ENCODE measurements at regions not wholly inside any gene's neighbourhood (a gene's known extent, or its start where the extent isn't known, plus 50 kb on each side); places are given as distances from the start of the nearest gene placed in this dataset.

GRCh38 chr22:49188091-49188490 lies 639.6 kb downstream of the BRD1 start:
- Histone ChIP-seq H3K27me3 (ENCODE audit: insufficient read depth, poor library complexity, severe bottlenecking) (no peaks in the 10 kb centered on the region), H3K4me3 (replicated peaks; ENCODE audit: insufficient read depth, low read length) (no peak overlapping the region), H3K27ac (replicated peaks) (no peak overlapping the region)
- DNase-seq (ENCODE audit: low read depth in 1 of 2, low spot score in 1 of 2): no peak
- TF ChIP-seq CTCF (IDR thresholded peaks at IDR 0.05; ENCODE audit: insufficient read depth, low read length): no peak
- TF ChIP-seq, protein P1, sequence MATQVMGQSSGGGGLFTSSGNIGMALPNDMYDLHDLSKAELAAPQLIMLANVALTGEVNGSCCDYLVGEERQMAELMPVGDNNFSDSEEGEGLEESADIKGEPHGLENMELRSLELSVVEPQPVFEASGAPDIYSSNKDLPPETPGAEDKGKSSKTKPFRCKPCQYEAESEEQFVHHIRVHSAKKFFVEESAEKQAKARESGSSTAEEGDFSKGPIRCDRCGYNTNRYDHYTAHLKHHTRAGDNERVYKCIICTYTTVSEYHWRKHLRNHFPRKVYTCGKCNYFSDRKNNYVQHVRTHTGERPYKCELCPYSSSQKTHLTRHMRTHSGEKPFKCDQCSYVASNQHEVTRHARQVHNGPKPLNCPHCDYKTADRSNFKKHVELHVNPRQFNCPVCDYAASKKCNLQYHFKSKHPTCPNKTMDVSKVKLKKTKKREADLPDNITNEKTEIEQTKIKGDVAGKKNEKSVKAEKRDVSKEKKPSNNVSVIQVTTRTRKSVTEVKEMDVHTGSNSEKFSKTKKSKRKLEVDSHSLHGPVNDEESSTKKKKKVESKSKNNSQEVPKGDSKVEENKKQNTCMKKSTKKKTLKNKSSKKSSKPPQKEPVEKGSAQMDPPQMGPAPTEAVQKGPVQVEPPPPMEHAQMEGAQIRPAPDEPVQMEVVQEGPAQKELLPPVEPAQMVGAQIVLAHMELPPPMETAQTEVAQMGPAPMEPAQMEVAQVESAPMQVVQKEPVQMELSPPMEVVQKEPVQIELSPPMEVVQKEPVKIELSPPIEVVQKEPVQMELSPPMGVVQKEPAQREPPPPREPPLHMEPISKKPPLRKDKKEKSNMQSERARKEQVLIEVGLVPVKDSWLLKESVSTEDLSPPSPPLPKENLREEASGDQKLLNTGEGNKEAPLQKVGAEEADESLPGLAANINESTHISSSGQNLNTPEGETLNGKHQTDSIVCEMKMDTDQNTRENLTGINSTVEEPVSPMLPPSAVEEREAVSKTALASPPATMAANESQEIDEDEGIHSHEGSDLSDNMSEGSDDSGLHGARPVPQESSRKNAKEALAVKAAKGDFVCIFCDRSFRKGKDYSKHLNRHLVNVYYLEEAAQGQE (IDR thresholded peaks at IDR 0.05; ENCODE audit: insufficient replicate concordance, low read depth): no peak
- TF ChIP-seq POLR2AphosphoS5 (IDR thresholded peaks at IDR 0.05; ENCODE audit: low read depth): no peak
- no peak for TF ChIP-seq GABPA (IDR thresholded peaks at IDR 0.05; ENCODE audit: low read depth)
- TF ChIP-seq SPI1 (IDR thresholded peaks at IDR 0.05; ENCODE audit: borderline replicate concordance, low read depth): no peak

- TF ChIP-seq, protein P1 (IDR thresholded peaks at IDR 0.05; ENCODE audit: insufficient replicate concordance, low read depth): no peak
- TF ChIP-seq GABPA (IDR thresholded peaks at IDR 0.05; ENCODE audit: low read depth) (no peak), POLR2AphosphoS5 (IDR thresholded peaks at IDR 0.05; ENCODE audit: low read depth) (no peak), SPI1 (IDR thresholded peaks at IDR 0.05; ENCODE audit: borderline replicate concordance, low read depth) (no peak), CTCF (IDR thresholded peaks at IDR 0.05; ENCODE audit: insufficient read depth, low read length) (no peak)
- H3K27ac ChIP-seq (replicated peaks): no peak overlapping the region
- no peak overlapping the region for H3K4me3 ChIP-seq (replicated peaks; ENCODE audit: insufficient read depth, low read length)
- no peak for DNase-seq (ENCODE audit: low read depth in 1 of 2, low spot score in 1 of 2)
- H3K27me3 ChIP-seq (ENCODE audit: insufficient read depth, poor library complexity, severe bottlenecking): no peaks in the 10 kb centered on the region
Measured at GRCh38 chr22:49186762-49187161, 640.9 kb downstream of the BRD1 start.

GRCh38 chr22:49186293-49186692 lies 641.4 kb downstream of the BRD1 start:
- no peaks in the 10 kb centered on the region for H3K27me3 ChIP-seq (ENCODE audit: insufficient read depth, poor library complexity, severe bottlenecking)
- no peak overlapping the region for H3K4me3 ChIP-seq (replicated peaks; ENCODE audit: insufficient read depth, low read length)
- TF ChIP-seq POLR2AphosphoS5 (IDR thresholded peaks at IDR 0.05; ENCODE audit: low read depth) (no peak), SPI1 (IDR thresholded peaks at IDR 0.05; ENCODE audit: borderline replicate concordance, low read depth) (no peak), CTCF (IDR thresholded peaks at IDR 0.05; ENCODE audit: insufficient read depth, low read length) (no peak), GABPA (IDR thresholded peaks at IDR 0.05; ENCODE audit: low read depth) (no peak)
- TF ChIP-seq, protein P1 (IDR thresholded peaks at IDR 0.05; ENCODE audit: insufficient replicate concordance, low read depth): no peak
- DNase-seq (ENCODE audit: low read depth in 1 of 2, low spot score in 1 of 2): no peak
- no peak overlapping the region for H3K27ac ChIP-seq (replicated peaks)

Measured in HL-60 (cell line).